ENCODE measurements at regions not wholly inside any gene's neighbourhood (a gene's known extent, or its start where the extent isn't known, plus 50 kb on each side); places are given as distances from the start of the nearest gene placed in this dataset.

GRCh38 chr4:10198365-10198764, 81.8 kb upstream of the WDR1 start:
- TF ChIP-seq CTCF (IDR thresholded peaks at IDR 0.05): no peak
- Histone ChIP-seq H3K9me3 (no peaks in the 10 kb centered on the region), H3K4me1 (no peaks in the 10 kb centered on the region), H3K27me3 (no peaks in the 10 kb centered on the region), H3K36me3 (no peaks in the 10 kb centered on the region), H3K27ac (no peak overlapping the region), H3K4me3 (no peak overlapping the region)
- no peak for DNase-seq
- intact Hi-C loops (cut with DNase I; ENCODE audit: low total_unique reads): no loop called here

- Histone ChIP-seq H3K27me3 (no peaks in the 10 kb centered on the region), H3K4me1 (no peaks in the 10 kb centered on the region), H3K9me3 (no peaks in the 10 kb centered on the region), H3K4me3 (no peak overlapping the region), H3K27ac (no peak overlapping the region), H3K36me3 (no peaks in the 10 kb centered on the region)
- intact Hi-C loops (cut with DNase I; ENCODE audit: low total_unique reads): no loop called here
- no peak for DNase-seq
- TF ChIP-seq CTCF (IDR thresholded peaks at IDR 0.05): no peak
These were observed 81.4 kb upstream of the WDR1 start for GRCh38 chr4:10197952-10198351.

- H3K4me1 ChIP-seq: no peaks in the 10 kb centered on the region
- H3K9me3 ChIP-seq: no peaks in the 10 kb centered on the region
- DNase-seq: no peak
- H3K4me3 ChIP-seq: no peak overlapping the region
- no peak overlapping the region for H3K27ac ChIP-seq
- H3K36me3 ChIP-seq: no peaks in the 10 kb centered on the region
- TF ChIP-seq CTCF (IDR thresholded peaks at IDR 0.05): no peak
- intact Hi-C loops (cut with DNase I; ENCODE audit: low total_unique reads): no loop called here
- H3K27me3 ChIP-seq: no peaks in the 10 kb centered on the region
These were observed 79.6 kb upstream of the WDR1 start for GRCh38 chr4:10196191-10196590.

GRCh38 chr4:10192331-10192730, 75.7 kb upstream of the WDR1 start:
- H3K4me3 ChIP-seq: no peak overlapping the region
- no peak for TF ChIP-seq CTCF (IDR thresholded peaks at IDR 0.05)
- DNase-seq: no peak
- H3K27ac ChIP-seq: no peak overlapping the region
- no peaks in the 10 kb centered on the region for H3K4me1 ChIP-seq
- no peaks in the 10 kb centered on the region for H3K9me3 ChIP-seq
- no peaks in the 10 kb centered on the region for H3K27me3 ChIP-seq
- intact Hi-C loops (cut with DNase I; ENCODE audit: low total_unique reads): no loop called here
- H3K36me3 ChIP-seq: no peaks in the 10 kb centered on the region

- H3K27me3 ChIP-seq: no peaks in the 10 kb centered on the region
- H3K27ac ChIP-seq: no peak overlapping the region
- H3K4me3 ChIP-seq: no peak overlapping the region
- DNase-seq: no peak
- intact Hi-C loops (cut with DNase I; ENCODE audit: low total_unique reads): no loop called here
- no peaks in the 10 kb centered on the region for H3K9me3 ChIP-seq
- no peaks in the 10 kb centered on the region for H3K4me1 ChIP-seq
- no peaks in the 10 kb centered on the region for H3K36me3 ChIP-seq
- no peak for TF ChIP-seq CTCF (IDR thresholded peaks at IDR 0.05)
These were observed 71.9 kb upstream of the WDR1 start for GRCh38 chr4:10188400-10189004.

Data from tibial artery (tissue), 4 donors.